HuH-7.5 (cell line): ENCODE measurements at regions not wholly inside any gene's neighbourhood (a gene's known extent, or its start where the extent isn't known, plus 50 kb on each side); places are given as distances from the start of the nearest gene placed in this dataset.
A peak's percentile ranks its signal among the peaks of the same experiment; 100 is the strongest.

Source experiments
- DNase-seq: peaks from one replicate; pipeline ENCODE4 v3.0.0; 2011; ENCODE audit warnings: low spot score

DNA sequence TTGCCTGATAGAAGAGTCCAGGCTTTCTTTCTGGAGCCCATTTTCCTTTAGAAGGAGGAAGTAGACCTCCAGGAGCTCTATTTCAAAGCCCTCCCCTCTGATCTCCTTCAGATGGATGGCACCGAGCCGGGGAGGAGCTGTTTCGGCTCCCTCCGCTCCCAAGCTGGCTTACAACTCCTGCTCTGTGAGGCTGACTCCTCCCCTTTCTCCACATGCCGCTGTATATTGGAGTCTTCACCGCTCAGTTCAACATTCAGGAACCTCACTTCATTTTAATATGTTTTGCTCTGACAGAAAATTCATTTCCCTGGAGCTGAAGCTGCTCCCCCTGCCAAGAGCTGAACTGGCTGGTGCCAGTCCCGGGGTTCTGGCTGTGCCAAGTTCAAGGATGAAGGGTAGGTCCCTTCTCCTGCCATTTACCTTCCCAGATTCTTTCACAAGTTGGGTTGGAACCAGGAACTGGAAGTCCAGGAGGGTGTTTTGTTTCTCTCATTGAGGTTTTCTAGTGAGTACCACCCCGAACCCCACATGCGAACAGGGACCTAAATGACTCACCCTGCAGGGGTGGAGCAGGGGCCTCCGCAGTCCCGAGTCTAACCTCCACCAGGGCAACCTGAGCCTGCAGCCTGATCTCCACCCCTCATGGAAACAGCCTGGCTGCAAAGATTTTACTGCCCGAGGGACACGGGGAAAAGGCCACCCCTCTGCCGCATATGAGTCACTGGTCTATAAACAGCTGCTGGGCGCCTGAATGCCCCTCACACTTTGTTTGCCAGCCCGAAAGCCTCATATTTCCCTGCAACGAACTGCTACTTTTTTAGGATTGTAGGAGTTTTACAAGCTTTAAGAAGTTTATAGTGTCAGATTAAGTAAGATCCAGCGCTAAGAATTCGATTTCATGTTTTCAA, 68.6 kb upstream of the FOXA2 start:
- peak; percentile 30 for DNase-seq

GRCh38 chr20:22653658-22654642, 69.6 kb upstream of the FOXA2 start:
- no peak for DNase-seq

DNA sequence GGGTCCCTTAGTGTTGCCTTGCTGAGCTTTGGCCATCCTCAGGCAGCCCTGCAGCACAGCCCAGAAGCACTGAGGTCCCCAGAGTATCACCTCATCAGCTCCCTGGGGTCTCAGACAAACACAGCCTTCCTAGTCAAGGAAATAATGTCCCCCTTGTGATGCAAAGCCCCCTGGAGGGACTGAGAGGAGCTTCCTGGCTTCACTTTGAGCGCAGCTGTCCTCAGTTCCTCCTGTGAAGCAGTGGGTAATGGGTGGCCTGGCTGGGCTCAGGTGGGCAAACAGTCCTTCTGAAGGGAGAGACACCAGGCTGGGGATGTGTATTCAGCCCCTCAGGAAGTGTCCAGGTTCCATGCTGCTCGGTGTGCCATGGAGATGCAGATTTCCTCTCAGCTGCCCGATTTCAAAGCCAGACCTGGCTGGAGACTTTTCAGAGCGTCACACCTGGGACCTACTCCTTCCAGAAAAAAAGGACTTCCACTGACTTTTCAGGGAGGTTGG, 79.2 kb upstream of the FOXA2 start:
- DNase-seq, result no peak

GRCh38 chr20:22667198-22667597, 82.8 kb upstream of the FOXA2 start:
- no peak for DNase-seq

DNA sequence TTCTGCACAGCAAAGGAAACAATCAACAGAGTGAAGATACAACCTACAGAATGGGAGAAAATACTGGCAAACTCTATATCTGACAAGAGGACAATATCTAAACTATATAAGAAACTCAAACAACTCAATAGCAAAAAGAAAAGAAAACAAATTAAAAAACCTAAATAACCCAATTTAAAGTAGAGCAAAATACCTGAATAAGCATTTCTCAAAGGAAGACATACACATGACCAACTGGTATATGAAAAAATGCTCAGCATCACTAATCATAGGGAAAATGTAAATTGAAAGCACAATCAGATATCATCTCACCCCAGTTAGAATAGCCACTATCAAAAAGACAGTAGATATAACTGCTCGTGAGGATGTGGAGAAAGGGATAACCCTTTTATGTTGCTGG, 87.8 kb upstream of the FOXA2 start:
- no peak for DNase-seq

DNA sequence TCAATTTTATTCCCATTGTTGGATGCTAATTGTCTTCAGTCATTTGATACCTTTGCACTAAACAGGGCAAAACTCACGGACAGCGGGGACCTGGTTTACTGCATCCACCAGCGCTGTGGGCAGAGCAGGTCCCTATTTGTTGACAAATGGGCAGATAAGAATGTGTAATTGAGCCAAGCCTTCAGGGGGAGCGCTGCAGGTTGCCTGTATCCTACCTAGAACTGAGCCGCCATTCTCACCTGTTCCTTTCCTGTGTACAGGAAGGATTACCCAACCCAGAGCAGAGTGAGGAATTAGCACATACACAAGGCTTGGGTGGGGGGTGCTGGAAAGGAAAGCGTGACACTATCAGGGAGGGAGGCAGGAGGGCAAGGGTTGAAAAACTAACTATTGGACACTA, 89.1 kb upstream of the FOXA2 start:
- DNase-seq, result no peak

DNA sequence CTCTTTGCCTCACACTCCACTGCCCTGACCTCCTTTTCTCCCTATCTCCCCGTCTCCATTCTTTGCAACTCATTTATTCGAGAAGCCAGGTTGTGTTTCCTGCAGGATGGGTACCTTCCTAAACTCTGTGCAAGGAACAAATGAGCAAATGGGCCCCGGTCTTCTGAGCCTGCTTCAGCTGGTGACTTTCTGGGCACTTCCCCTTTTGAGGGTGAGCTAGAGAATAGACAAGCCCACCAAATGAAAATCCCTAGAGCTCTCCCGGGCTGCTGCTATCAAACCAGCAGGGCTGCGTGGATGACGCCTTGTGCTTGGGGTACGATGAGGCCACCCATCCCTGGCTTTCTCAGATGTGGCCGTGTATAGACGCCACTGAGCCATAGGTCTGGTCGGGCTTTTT, 91.0 kb upstream of the FOXA2 start:
- DNase-seq, result no peak

DNA sequence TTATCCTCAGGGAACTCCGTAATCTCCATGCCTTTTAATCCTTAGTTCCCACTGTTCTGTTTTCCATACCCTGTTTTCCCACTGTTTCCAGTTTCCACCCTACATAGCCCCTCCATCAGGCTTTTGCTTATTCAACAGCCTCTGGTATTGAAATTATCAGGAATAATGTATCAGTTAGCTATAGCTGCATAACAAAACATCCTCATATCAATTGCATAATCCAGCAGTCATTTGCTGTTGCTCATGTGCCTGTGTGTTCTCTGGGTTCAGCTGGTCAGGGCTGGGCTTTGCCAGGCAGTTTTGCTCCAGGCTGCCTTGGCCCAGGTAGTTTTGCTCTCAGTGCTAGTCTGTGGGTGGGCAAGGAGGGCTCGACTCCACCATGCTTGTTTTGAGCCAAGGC, 94.3 kb upstream of the FOXA2 start:
- no peak for DNase-seq

DNA sequence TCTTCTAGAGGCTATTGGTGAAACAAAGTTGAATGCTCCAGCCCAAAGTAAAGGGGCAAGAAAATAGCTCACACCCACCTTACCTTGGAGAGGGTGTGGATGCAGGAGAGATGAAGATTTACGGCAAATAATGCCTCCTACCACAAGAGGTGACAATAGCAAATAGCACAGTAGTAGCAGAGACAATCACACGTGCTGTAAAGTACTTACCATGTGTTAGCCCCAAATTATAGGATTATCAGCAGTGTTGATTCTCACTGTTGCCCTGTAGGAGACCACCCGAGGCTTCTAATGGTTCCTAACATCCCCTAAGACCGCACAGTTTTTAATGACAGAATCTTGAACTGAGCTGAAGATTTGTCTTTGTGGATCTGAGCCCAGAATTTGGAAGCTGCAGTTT, 94.8 kb upstream of the FOXA2 start:
- no peak for DNase-seq

DNA sequence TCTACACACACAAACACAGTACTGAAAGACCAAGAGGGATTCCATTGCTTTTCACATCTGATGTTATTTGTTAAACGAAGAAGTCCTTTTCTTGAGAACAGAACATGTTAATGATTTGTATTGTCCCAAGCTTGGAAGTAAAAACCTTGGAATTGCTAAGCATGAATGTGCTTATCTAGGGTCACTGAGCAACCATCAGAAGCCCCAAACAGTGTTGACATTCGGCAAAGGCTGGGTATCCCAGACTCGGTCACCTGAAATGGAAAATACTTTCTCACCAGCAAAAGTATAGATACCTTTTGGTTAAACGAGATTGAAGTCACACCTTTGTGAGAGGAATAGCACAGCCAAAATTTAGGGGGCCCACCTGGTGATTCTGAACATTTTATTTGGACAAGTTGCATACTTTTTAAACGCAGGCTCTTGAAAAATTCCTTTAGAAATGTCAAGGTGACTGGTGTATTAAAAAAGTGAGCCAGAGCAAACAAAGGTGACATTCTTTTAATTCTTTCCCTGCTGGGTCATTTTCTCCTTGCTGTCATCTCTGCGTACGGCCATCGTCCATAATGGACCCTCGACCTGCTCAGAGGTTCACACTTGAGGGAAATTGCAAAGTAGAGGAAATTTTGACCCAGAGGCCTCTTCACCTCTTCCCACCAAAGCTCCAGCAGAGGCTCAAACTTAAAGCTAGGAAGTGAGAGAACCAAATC, 95.8 kb upstream of the FOXA2 start:
- peak; percentile 26 for DNase-seq

DNA sequence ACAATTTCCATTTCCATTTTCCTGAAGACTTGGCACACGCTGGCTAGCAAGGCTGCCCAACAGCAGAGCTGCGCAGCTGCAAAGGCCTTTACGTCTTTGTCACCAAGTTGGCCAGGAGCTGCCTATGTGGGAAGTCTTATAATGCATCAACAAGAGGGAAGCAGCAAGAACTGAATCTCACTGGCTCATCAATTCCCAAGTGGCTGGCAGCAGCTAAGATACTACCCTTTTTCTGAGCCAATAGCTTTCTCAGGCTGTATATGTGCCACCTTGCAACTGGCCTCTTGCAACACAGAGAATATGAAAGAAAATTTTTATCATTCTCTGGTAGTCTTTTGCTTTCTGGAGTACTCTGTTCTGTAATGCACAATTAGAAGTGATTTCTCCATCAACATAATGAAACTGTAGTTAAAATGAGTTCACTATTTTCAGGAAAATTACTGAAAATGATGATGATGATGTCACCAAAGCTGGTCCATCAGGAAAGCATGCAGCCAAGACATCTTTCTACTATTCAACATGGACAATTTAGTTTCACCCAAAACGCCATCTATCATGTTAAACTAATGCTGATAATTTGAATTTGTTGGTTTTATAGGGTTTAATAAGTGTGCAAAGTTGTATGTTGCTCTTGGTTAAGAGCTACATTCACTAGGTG, 97.3 kb upstream of the FOXA2 start:
- no peak for DNase-seq

GRCh38 chr20:22682381-22682780, 98.0 kb upstream of the FOXA2 start:
- DNase-seq, result no peak

- DNase-seq, result peak; percentile 61
Measured at GRCh38 chr20:22684072-22684762, 99.8 kb upstream of the FOXA2 start.

DNA sequence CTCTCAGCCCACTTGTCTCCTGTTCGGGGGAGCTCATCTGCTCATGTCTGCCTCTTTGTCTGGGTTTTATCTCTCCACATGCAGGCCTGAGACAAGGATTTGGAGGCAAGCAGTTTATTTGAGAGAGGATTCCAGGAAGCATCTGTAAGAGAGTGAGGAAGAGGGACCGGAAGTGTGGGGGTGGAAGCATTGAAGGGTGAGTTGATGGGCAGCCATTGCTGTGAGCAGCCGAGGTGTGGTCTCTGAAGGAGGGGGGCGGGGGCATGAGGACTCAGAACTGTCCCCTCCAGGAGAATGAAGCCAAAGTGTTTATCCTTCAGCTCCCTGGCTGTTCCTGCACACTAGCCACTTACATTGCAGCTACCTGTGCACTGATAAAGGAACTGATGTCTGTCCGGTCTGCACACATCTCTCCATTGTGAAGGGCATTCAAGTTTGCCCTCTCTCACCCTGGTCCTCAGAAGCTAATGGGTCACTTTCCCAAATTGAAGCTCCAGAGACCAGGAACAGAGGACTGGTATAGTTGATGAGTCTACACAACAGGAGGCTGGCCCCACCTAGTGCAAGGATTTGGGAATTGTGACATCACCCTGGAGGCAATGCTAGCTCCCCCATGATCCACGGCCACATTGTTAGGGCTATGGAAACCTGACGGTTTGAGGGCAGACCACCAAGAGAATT, 100.5 kb upstream of the FOXA2 start:
- DNase-seq, result no peak

GRCh38 chr20:22686097-22686496, 101.7 kb upstream of the FOXA2 start:
- peak; percentile 41 for DNase-seq

DNA sequence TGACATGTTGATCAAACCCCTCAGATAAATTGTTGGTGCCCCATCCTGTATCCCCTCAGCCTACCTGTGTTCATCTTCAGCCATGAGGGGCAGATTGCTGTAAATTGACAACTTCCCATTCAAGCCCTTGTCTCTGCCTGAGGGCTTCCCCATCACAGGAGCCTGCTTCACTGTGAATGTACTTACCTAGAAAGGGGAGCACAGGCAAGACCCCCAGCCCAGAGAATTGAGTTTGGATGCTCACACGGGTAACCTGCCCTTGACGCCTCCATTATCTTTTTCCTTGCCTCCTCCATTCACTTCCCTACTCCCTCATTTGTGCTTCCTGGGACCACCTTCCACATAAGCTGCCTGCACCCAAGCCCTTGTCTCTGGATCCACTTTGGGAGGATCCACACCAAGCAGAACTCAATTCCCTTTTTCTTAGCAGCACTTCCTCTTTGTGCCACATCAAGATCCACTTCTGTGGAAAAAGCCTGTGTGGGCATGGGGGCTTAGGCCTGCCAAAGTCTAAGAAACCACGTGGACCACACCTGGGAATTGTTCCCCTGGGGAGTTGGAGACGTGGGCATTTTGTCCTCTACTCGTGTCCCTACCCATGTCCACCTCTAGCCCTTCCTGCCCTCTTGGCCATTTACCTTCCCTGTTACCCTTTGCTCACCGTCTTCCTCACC, 103.4 kb upstream of the FOXA2 start:
- DNase-seq, result no peak

GRCh38 chr20:22688485-22688884, 104.1 kb upstream of the FOXA2 start:
- no peak for DNase-seq

DNA sequence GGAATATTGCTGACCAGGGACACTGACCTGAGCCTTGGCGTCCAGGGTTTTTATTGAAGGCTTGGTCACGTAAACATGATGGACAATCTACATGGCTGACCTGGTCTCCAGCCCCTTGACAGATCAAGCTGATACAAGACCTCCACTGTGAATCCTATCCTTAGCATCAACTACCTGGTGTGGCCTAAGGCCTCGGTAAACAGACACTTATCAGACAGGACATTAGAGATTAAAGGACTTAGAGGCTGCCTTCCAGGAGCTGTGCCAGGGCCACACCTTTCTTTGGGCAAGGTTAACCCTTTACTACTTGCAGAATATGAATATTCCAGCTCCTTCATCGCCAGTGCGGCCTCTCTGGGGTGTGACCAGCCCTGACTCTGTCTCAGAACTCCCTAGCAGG, 104.9 kb upstream of the FOXA2 start:
- no peak for DNase-seq

GRCh38 chr20:22690000-22690399, 105.6 kb upstream of the FOXA2 start:
- no peak for DNase-seq
